Germinal center (tissue), 1 donor: ENCODE measurements at regions not wholly inside any gene's neighbourhood (a gene's known extent, or its start where the extent isn't known, plus 50 kb on each side); places are given as distances from the start of the nearest gene placed in this dataset.
"Not testable (repeated sequence)": the region's sequence is repeated elsewhere in the genome, so short reads cannot be mapped to it uniquely, and the experiment has no call there.

Experiments used
- DNase-seq: peaks from one replicate; pipeline ENCODE4 v3.0.0; 2012; ENCODE audit warnings: mixed read lengths, low spot score

- no peak for DNase-seq
Measured at GRCh38 chr13:70987043-70987442, 878.8 kb upstream of the KLHL1 start.

- no peak for DNase-seq
Measured at GRCh38 chr13:70985371-70985770, 877.1 kb upstream of the KLHL1 start.

- DNase-seq, result not testable (repeated sequence)
Measured at GRCh38 chr13:70981219-70981618, 873.0 kb upstream of the KLHL1 start.

- DNase-seq, result no peak
Measured at GRCh38 chr13:70969321-70969720, 861.1 kb upstream of the KLHL1 start.

GRCh38 chr13:70967564-70967963, 859.3 kb upstream of the KLHL1 start:
- no peak for DNase-seq

- no peak for DNase-seq
Measured at GRCh38 chr13:70964874-70965273, 856.6 kb upstream of the KLHL1 start.

GRCh38 chr13:70964124-70964523, 855.9 kb upstream of the KLHL1 start:
- DNase-seq, result no peak

- DNase-seq, result no peak
Measured at GRCh38 chr13:70960841-70961443, 852.7 kb upstream of the KLHL1 start.

- no peak for DNase-seq
Measured at GRCh38 chr13:70959035-70959775, 851.0 kb upstream of the KLHL1 start.

- no peak for DNase-seq
Measured at GRCh38 chr13:70955887-70956286, 847.6 kb upstream of the KLHL1 start.

GRCh38 chr13:70950664-70951063, 842.4 kb upstream of the KLHL1 start:
- no peak for DNase-seq

GRCh38 chr13:70945506-70945905, 837.3 kb upstream of the KLHL1 start:
- no peak for DNase-seq

GRCh38 chr13:70941454-70941853, 833.2 kb upstream of the KLHL1 start:
- no peak for DNase-seq

- DNase-seq, result no peak
Measured at GRCh38 chr13:70938462-70938861, 830.2 kb upstream of the KLHL1 start.

GRCh38 chr13:70932511-70932910, 824.3 kb upstream of the KLHL1 start:
- no peak for DNase-seq

- DNase-seq, result no peak
Measured at GRCh38 chr13:70923863-70924752, 815.9 kb upstream of the KLHL1 start.

GRCh38 chr13:70911286-70911685, 803.0 kb upstream of the KLHL1 start:
- DNase-seq, result no peak

- no peak for DNase-seq
Measured at GRCh38 chr13:70908795-70909194, 800.5 kb upstream of the KLHL1 start.

GRCh38 chr13:70905035-70905434, 796.8 kb upstream of the KLHL1 start:
- DNase-seq, result no peak

- no peak for DNase-seq
Measured at GRCh38 chr13:70896136-70896535, 787.9 kb upstream of the KLHL1 start.

GRCh38 chr13:70895599-70895998, 787.3 kb upstream of the KLHL1 start:
- DNase-seq, result no peak

- DNase-seq, result no peak
Measured at GRCh38 chr13:70894258-70894657, 786.0 kb upstream of the KLHL1 start.

GRCh38 chr13:70893832-70894231, 785.6 kb upstream of the KLHL1 start:
- no peak for DNase-seq
